K562 (cell line): ENCODE measurements at regions not wholly inside any gene's neighbourhood (a gene's known extent, or its start where the extent isn't known, plus 50 kb on each side); places are given as distances from the start of the nearest gene placed in this dataset.

Experiments
- ATAC-seq: fragments of 200-7000 bp; cut with Tn5 transposase; 3 replicates; pipeline ENCODE4 v1.9.1; 2020; ENCODE audit warnings: moderate library complexity
- BruUV-seq: library from RNA; stranded (reverse); fragments of 400-500 nt; replicated peaks from 2 replicates; lab custom pipeline; 2021; lab: Mats Ljungman, UMichigan
- CTCF ChIA-PET: fragments of 300-600 bp; formaldehyde crosslinking; extraction: SDS; loops from one replicate; lab custom pipeline; 2021; ENCODE audit warnings: low intra/inter-chr PET ratio; lab: Yijun Ruan, JAX
- POLR2A ChIA-PET: fragments of 300-600, 350-650 bp; sonication (Branson Sonifier 250); formaldehyde crosslinking; extraction: SDS; loops from one replicate; lab custom pipeline; 2021; ENCODE audit warnings: antibody characterized with exemption, inconsistent platforms; lab: Yijun Ruan, JAX
- DNase-seq, 4 experiments: peaks; one replicate each; pipeline versions ENCODE4 v3.0.0 to v3.0.0-alpha.2; 2011 to 2018; ENCODE audit warnings: low spot score in 3 of 4, mixed read lengths in 3 of 4; ENCODE audit errors: extremely low read depth in 1 of 4
- FAIRE-seq: peaks from 2 replicates; lab custom pipeline; 2011; peaks lifted over from hg19 to GRCh38; lab: Jason Lieb, UNC
- H2AFZ ChIP-seq: 2 replicates; pipeline ENCODE4 v1.6.0; 2011; ENCODE audit warnings: low read depth, low read length, control low read depth, inconsistent platforms
- H3K27ac ChIP-seq: fragments of 200-600 bp; 3 replicates; pipeline ENCODE4 v1.8.0; 2011; ENCODE audit warnings: low read depth, mild to moderate bottlenecking, control low read depth, inconsistent platforms, low read length, moderate library complexity, mixed read lengths; ENCODE audit errors: extremely low read depth
- H3K27me3 ChIP-seq, 2 experiments: fragments of 300-600 bp in 1 of 2; 2 replicates in 1 of 2; 3 replicates in 1 of 2; pipeline versions ENCODE4 v1.6.0 to v1.8.0; 2011; ENCODE audit warnings: inconsistent platforms in 2 of 2, low read length in 2 of 2, mild to moderate bottlenecking in 1 of 2, mixed read lengths in 1 of 2, moderate library complexity in 1 of 2; ENCODE audit not compliant: control insufficient read depth in 2 of 2, insufficient read depth in 2 of 2
- H3K36me3 ChIP-seq: fragments of 300-600 bp; 3 replicates; pipeline ENCODE4 v1.8.0; 2011; ENCODE audit warnings: mild to moderate bottlenecking, low read length, inconsistent platforms; ENCODE audit not compliant: control insufficient read depth, insufficient read depth
- H3K4me1 ChIP-seq, 2 experiments: fragments of 200-600 bp in 1 of 2; replicated peaks in 1 of 2; 2 replicates in 1 of 2; 3 replicates in 1 of 2; pipeline versions ENCODE4 v1.5.1 to v1.8.0; 2011; ENCODE audit warnings: inconsistent platforms in 2 of 2, low read length in 2 of 2, mild to moderate bottlenecking in 1 of 2, mixed read lengths in 1 of 2, moderate library complexity in 1 of 2; ENCODE audit not compliant: control insufficient read depth in 2 of 2, insufficient read depth in 2 of 2
- H3K4me2 ChIP-seq: 2 replicates; pipeline ENCODE4 v1.6.1; 2011; ENCODE audit warnings: low read length, control low read depth, inconsistent platforms, mixed read lengths; ENCODE audit not compliant: insufficient read depth
- H3K4me3 ChIP-seq: fragments of 200-600 bp; sonication (generic), shearing (Covaris generic); 2 replicates; pipeline ENCODE4 v1.5.1; 2016; ENCODE audit warnings: control low read depth, inconsistent platforms
- H3K79me2 ChIP-seq: fragments of 200-600 bp; 3 replicates; pipeline ENCODE4 v1.8.0; 2011; ENCODE audit warnings: low read length, inconsistent platforms; ENCODE audit not compliant: control insufficient read depth, insufficient read depth
- H3K9ac ChIP-seq, 2 experiments: 2 replicates each; pipeline versions ENCODE4 v1.6.0 to v1.6.1; 2011; ENCODE audit warnings: low read depth in 2 of 2, low read length in 2 of 2, control low read depth in 1 of 2, inconsistent platforms in 1 of 2, mild to moderate bottlenecking in 1 of 2, mixed read lengths in 1 of 2; ENCODE audit not compliant: insufficient read depth in 1 of 2
- H3K9me1 ChIP-seq: one replicate; pipeline ENCODE4 v1.6.0; 2011; ENCODE audit warnings: inconsistent platforms, mild to moderate bottlenecking, low read length, moderate library complexity; ENCODE audit not compliant: control insufficient read depth, insufficient read depth
- H3K9me3 ChIP-seq: replicated peaks from 2 replicates; pipeline ENCODE4 v1.5.1; 2011; ENCODE audit warnings: low read depth, low read length, inconsistent platforms; ENCODE audit not compliant: control insufficient read depth, insufficient read depth
- H4K20me1 ChIP-seq: replicated peaks from 2 replicates; pipeline ENCODE4 v1.6.1; 2011; ENCODE audit warnings: low read length, inconsistent platforms, mixed read lengths; ENCODE audit not compliant: control insufficient read depth, insufficient read depth
- CBX3 ChIP-seq, 2 experiments: IDR thresholded peaks; 1 replicate in 1 of 2; 2 replicates in 1 of 2; pipeline ENCODE4 v1.6.1; 2012; ENCODE audit warnings: inconsistent platforms in 2 of 2, low read length in 2 of 2, borderline replicate concordance in 1 of 2, control low read depth in 1 of 2
- CHD2 ChIP-seq: IDR thresholded peaks from 2 replicates; pipeline ENCODE4 v1.6.1; 2011; ENCODE audit warnings: low read depth, low read length
- DEAF1 ChIP-seq: fragments of 450-650 bp; formaldehyde crosslinking; IDR thresholded peaks from 2 replicates; pipeline ENCODE4 v1.4.0; 2020; ENCODE audit warnings: mild to moderate bottlenecking, moderate library complexity
- IRF1 ChIP-seq: sonication (generic); formaldehyde crosslinking; IDR thresholded peaks from 2 replicates; pipeline ENCODE4 v1.8.0; 2022; ENCODE audit warnings: missing genetic modification reagents, mild to moderate bottlenecking, borderline replicate concordance
- MED1 ChIP-seq: sonication (generic); formaldehyde crosslinking; IDR thresholded peaks from 2 replicates; pipeline ENCODE4 v1.8.1; 2023; ENCODE audit warnings: missing genetic modification reagents, borderline replicate concordance
- MYNN ChIP-seq, 2 experiments: sonication (generic); formaldehyde crosslinking in 1 of 2; IDR thresholded peaks; 2 replicates each; pipeline versions ENCODE4 v1.5.0 to v1.6.1; 2016 to 2020; ENCODE audit warnings: antibody characterized with exemption in 1 of 2, missing genetic modification reagents in 1 of 2
- RBM25 ChIP-seq: fragments of 200-400 bp; formaldehyde crosslinking; IDR thresholded peaks from 2 replicates; pipeline ENCODE4 v1.6.1; 2018; ENCODE audit warnings: low read length, low read depth, moderate library complexity; ENCODE audit not compliant: severe bottlenecking
- RREB1 ChIP-seq: fragments of 250-450 bp; sonication (Bioruptor Pico); IDR thresholded peaks from 2 replicates; pipeline ENCODE4 v1.4.0; 2020
- TARDBP ChIP-seq: fragments of 450-650 bp; IDR thresholded peaks from 2 replicates; pipeline ENCODE4 v1.6.1; 2016
- TBP ChIP-seq: optimal IDR thresholded peaks from 2 replicates; pipeline ENCODE3; 2011; ENCODE audit warnings: low read depth, low read length, improper control_type of control experiment
- U2AF2 ChIP-seq: fragments of 200-400 bp; formaldehyde crosslinking; optimal IDR thresholded peaks from 2 replicates; pipeline ENCODE3; 2017; ENCODE audit warnings: low read depth, mild to moderate bottlenecking, low read length
- XRCC3 ChIP-seq: fragments of 450-650 bp; IDR thresholded peaks from 2 replicates; pipeline ENCODE4 v1.6.1; 2017; ENCODE audit warnings: mild to moderate bottlenecking, moderate library complexity
- ZKSCAN1 ChIP-seq: fragments of 150-350 bp; IDR thresholded peaks from 2 replicates; pipeline ENCODE4 v1.6.1; 2016; ENCODE audit warnings: low read depth, low read length
- ZNF449 ChIP-seq: fragments of 250-450 bp; sonication (Bioruptor Pico); IDR thresholded peaks from 2 replicates; pipeline ENCODE4 v1.8.0; 2022; ENCODE audit warnings: moderate library complexity, mild to moderate bottlenecking, inconsistent platforms
- WGBS: fragments of 100-300 bp; shearing (Covaris generic); methylation state at CpG from one replicate; pipeline ENCODE4 v1.1.6; 2016; ENCODE audit warnings: low coverage, mixed read lengths; ENCODE audit not compliant: insufficient coverage; ENCODE audit errors: missing lambda C conversion rate; 5-methylcytosine and 5-hydroxymethylcytosine counted together
- in situ Hi-C: fragments of 300-500 bp; cut with MboI; formaldehyde crosslinking; loops from 4 replicates; pipeline ENCODE4 v1.15.0; 2018; ENCODE audit warnings: inconsistent platforms, mixed read lengths
- intact Hi-C: fragments of 100-400 bp; cut with micrococcal nuclease; formaldehyde crosslinking; loops from 2 replicates; pipeline ENCODE4 v1.14.2; 2022

GRCh38 chr2:228545748-228546145, 364.3 kb upstream of the SPHKAP start:
- ATAC-seq (no peak), DNase-seq (no peak), FAIRE-seq (no peak)
- Histone ChIP-seq H3K9me3 (no peaks in the 10 kb centered on the region), H3K9me1 (no peaks in the 10 kb centered on the region), H2AFZ (no peak overlapping the region), H3K4me2 (no peak overlapping the region), H3K79me2 (no peaks in the 10 kb centered on the region), H4K20me1 (no peaks in the 10 kb centered on the region), H3K4me1 (no peaks in the 10 kb centered on the region), H3K9ac (no peak overlapping the region), H3K36me3 (no peaks in the 10 kb centered on the region), H3K27me3 (no peaks in the 10 kb centered on the region), H3K27ac (no peak overlapping the region), H3K4me3 (no peak overlapping the region)
- intact Hi-C loops (no loop called here), in situ Hi-C loops (no loop called here)
- ChIA-PET CTCF (no interaction called here), POLR2A (no interaction called here)
- BruUV-seq, result no TSS peak
- 0% methylated on average over 2 of the region's 2 CpGs for WGBS
- TF ChIP-seq RBM25 (no peak), TARDBP (no peak), ZNF449 (CRISPR knock-in tag) (no peak), DEAF1 (CRISPR knock-in tag) (no peak), TBP (no peak), MED1 (CRISPR knock-in tag) (no peak), IRF1 (CRISPR knock-in tag) (no peak), CHD2 (no peak), CBX3 (IDR thresholded peaks at IDR 0.05; ENCODE audit: borderline replicate concordance in 1 of 2, low read length in 2 of 2) (no peak), U2AF2 (no peak), RREB1 (CRISPR knock-in tag) (no peak), ZKSCAN1 (no peak), XRCC3 (no peak), MYNN (IDR thresholded peaks at IDR 0.05) (no peak), MYNN (CRISPR knock-in tag; IDR thresholded peaks at IDR 0.05) (no peak)
